ENCODE measurements at regions not wholly inside any gene's neighbourhood (a gene's known extent, or its start where the extent isn't known, plus 50 kb on each side); places are given as distances from the start of the nearest gene placed in this dataset.

DNA sequence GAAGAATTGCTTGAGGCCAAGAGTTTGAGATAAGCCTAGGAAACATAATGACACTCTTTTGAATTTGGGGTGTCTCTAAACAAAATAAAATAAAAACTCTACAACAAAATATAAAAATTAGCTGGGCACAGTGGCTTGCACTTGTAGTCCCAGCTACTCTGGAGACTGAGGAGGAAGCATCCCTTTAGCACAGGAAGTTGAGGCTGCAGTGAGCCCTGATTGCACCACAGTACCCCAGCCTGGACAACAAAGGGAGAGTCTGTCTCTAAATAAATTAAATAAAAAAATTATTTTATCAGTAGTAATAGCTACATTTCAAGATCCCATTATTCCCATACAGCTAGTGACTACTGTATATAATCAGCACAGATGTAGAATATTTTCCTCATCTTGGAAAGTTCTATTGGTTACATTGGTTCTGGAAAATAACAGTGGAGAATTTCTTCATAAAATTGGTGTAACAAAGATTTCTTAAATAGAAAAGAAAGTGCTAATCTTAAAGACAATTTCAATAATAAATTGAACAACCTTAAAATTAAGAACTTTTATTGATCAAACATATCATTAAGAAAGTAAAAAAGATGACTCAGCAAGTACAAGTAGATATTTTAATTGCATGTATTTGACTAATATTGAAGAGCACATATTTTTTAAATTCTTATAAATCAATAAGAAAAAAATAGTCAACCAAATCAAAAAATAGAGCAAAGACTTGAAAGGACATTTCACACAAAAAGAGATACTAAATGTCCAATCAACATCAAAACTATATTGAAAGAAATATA, 90.4 kb upstream of the KYNU start:
- TF ChIP-seq, protein P1, sequence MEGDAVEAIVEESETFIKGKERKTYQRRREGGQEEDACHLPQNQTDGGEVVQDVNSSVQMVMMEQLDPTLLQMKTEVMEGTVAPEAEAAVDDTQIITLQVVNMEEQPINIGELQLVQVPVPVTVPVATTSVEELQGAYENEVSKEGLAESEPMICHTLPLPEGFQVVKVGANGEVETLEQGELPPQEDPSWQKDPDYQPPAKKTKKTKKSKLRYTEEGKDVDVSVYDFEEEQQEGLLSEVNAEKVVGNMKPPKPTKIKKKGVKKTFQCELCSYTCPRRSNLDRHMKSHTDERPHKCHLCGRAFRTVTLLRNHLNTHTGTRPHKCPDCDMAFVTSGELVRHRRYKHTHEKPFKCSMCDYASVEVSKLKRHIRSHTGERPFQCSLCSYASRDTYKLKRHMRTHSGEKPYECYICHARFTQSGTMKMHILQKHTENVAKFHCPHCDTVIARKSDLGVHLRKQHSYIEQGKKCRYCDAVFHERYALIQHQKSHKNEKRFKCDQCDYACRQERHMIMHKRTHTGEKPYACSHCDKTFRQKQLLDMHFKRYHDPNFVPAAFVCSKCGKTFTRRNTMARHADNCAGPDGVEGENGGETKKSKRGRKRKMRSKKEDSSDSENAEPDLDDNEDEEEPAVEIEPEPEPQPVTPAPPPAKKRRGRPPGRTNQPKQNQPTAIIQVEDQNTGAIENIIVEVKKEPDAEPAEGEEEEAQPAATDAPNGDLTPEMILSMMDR (conservative IDR thresholded peaks at IDR 0.05; ENCODE audit: low read length): no peak
- no peak for DNase-seq (ENCODE audit: low read depth)
- H3K4me3 ChIP-seq (ENCODE audit: low read length): no peak overlapping the region

GRCh38 chr2:142782942-142783443, 94.5 kb upstream of the KYNU start:
- DNase-seq (ENCODE audit: low read depth): no peak
- TF ChIP-seq, protein P1 (conservative IDR thresholded peaks at IDR 0.05; ENCODE audit: low read length): no peak

DNA sequence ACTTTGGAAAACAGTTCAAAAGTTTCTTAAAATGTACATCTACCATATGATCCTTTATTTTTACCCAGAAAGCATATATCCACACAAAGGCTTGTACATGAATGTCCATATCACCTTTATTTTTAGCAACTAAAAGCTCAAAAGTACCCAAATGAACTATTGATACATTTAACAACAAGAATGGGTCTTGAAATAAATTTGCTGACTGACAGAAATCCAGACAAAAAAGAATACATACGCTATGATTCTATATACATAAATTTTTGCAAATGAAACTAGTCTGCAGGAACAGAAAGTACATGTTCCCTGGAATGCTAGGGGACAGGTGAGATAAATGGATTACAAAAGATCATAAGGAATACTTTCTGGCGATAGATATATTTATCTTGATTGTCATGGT, 96.3 kb upstream of the KYNU start:
- TF ChIP-seq, protein P1 (conservative IDR thresholded peaks at IDR 0.05; ENCODE audit: low read length): no peak
- no peak for DNase-seq (ENCODE audit: low read depth)
- H3K4me3 ChIP-seq (ENCODE audit: low read length): no peak overlapping the region

More at GRCh38 chr2:142782942-142783443, 94.5 kb upstream of the KYNU start:
- no peak overlapping the region for H3K4me3 ChIP-seq (ENCODE audit: low read length)

- H3K4me3 ChIP-seq (ENCODE audit: low read length): no peak overlapping the region
- TF ChIP-seq, protein P1 (conservative IDR thresholded peaks at IDR 0.05; ENCODE audit: low read length): no peak
- no peak for DNase-seq (ENCODE audit: low read depth)
Observed at GRCh38 chr2:142778289-142778688, 99.2 kb upstream of the KYNU start.

- TF ChIP-seq, protein P1 (conservative IDR thresholded peaks at IDR 0.05; ENCODE audit: low read length): no peak
- no peak for DNase-seq (ENCODE audit: low read depth)
- no peak overlapping the region for H3K4me3 ChIP-seq (ENCODE audit: low read length)
Observed at GRCh38 chr2:142777742-142778141, 99.7 kb upstream of the KYNU start.

DNA sequence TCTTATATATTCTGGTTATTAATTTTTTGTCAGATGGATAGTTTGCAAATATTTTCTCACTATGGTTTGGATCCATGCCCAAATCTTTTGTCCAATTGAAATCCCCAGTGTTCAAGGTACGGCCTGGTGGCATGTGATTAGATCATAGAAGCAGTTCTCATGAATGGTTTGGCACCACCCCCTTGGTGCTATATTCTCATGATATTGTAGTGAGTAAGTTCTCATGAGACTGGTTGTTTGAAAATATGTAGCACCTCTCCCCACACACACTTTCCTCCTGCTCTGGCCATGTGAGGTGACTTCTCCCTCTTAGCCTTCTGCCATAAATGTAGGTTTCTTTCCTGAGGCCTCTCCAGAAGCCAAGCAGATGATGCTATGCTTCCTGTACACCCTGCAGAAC, 107.7 kb upstream of the KYNU start:
- no peak for DNase-seq (ENCODE audit: low read depth)
- H3K4me3 ChIP-seq (ENCODE audit: low read length): no peak overlapping the region
- TF ChIP-seq, protein P1 (conservative IDR thresholded peaks at IDR 0.05; ENCODE audit: low read length): no peak

DNA sequence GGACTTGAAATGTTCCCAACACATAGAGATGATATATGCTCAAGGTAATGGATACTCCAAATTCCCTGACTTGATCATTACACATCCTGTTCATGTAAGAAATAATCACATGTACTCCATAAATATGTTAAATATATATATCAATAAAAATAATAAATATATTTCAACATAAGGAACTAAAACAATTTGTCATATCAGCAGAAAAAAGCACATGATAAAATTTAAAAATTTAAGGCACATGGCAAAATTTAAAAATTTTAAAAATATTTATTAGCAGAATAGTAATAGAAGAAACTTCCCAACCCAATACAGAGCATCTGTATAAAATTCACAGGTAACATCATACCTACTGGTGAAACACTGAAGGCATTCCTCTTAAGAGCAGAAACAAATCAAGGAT, 109.6 kb upstream of the KYNU start:
- TF ChIP-seq, protein P1 (conservative IDR thresholded peaks at IDR 0.05; ENCODE audit: low read length): no peak
- H3K4me3 ChIP-seq (ENCODE audit: low read length): no peak overlapping the region
- DNase-seq (ENCODE audit: low read depth): no peak
